CD4-positive, alpha-beta T cell (primary cell): ENCODE measurements at regions not wholly inside any gene's neighbourhood (a gene's known extent, or its start where the extent isn't known, plus 50 kb on each side); places are given as distances from the start of the nearest gene placed in this dataset.

Experiments used
- ATAC-seq: fragments of 200-7000 bp; cut with Tn5 transposase; one replicate; pipeline ENCODE4 v1.10.0; 2022; ENCODE audit warnings: mild to moderate bottlenecking; ENCODE audit not compliant: poor library complexity
- CTCF ChIA-PET: fragments of 350-600 bp; sonication (Branson Sonifier 250); formaldehyde crosslinking; loops from one replicate; lab custom pipeline; 2021; ENCODE audit warnings: antibody characterized with exemption, inconsistent platforms; lab: Charles Lee
- POLR2A ChIA-PET: fragments of 350-600 bp; sonication (Branson Sonifier 250); formaldehyde crosslinking; loops from one replicate; lab custom pipeline; 2021; ENCODE audit warnings: antibody characterized with exemption, inconsistent platforms; lab: Charles Lee
- DNase-seq, 14 experiments: peaks; one replicate each; pipeline ENCODE4 v3.0.0-alpha.2; 2013 to 2020; ENCODE audit warnings: mixed read lengths in 2 of 14
- H3K27ac ChIP-seq, 2 donors: one replicate each; pipeline versions ENCODE4 v1.5.1 to v1.7.0; 2013; ENCODE audit warnings: low read length in 2 of 2, low read depth in 1 of 2, mild to moderate bottlenecking in 1 of 2
- H3K27me3 ChIP-seq, 2 experiments: 1 replicate in 1 of 2; 2 replicates in 1 of 2; pipeline versions ENCODE4 v1.6.1 to v1.7.0; 2013; ENCODE audit warnings: low read length in 2 of 2, control low read depth in 1 of 2, mild to moderate bottlenecking in 1 of 2, moderate library complexity in 1 of 2; ENCODE audit not compliant: insufficient read depth in 2 of 2, control insufficient read depth in 1 of 2
- H3K36me3 ChIP-seq: one replicate; pipeline ENCODE4 v1.6.1; 2013; ENCODE audit warnings: low read length, control low read depth; ENCODE audit not compliant: insufficient read depth
- H3K4me1 ChIP-seq: one replicate; pipeline ENCODE4 v1.6.1; 2013; ENCODE audit warnings: low read length, control low read depth; ENCODE audit not compliant: insufficient read depth
- H3K4me3 ChIP-seq: one replicate; pipeline ENCODE4 v1.5.1; 2013; ENCODE audit warnings: mild to moderate bottlenecking, low read length, moderate library complexity
- H3K9me3 ChIP-seq, 2 experiments: 1 replicate in 1 of 2; 2 replicates in 1 of 2; pipeline versions ENCODE4 v1.6.1 to v1.7.0; 2013; ENCODE audit warnings: low read length in 2 of 2, mild to moderate bottlenecking in 2 of 2, control low read depth in 1 of 2, moderate library complexity in 1 of 2; ENCODE audit not compliant: control insufficient read depth in 1 of 2, insufficient read depth in 1 of 2
- H3K27ac Mint-ChIP-seq: one replicate; pipeline ENCODE4 v1.8.0; 2020; ENCODE audit warnings: mixed read lengths
- H3K27me3 Mint-ChIP-seq: one replicate; pipeline ENCODE4 v1.8.0; 2021; ENCODE audit warnings: mixed read lengths
- H3K36me3 Mint-ChIP-seq: one replicate; pipeline ENCODE4 v1.8.0; 2021; ENCODE audit warnings: low read depth, mixed read lengths
- H3K4me1 Mint-ChIP-seq: one replicate; pipeline ENCODE4 v1.8.0; 2021; ENCODE audit warnings: low read depth, mixed read lengths
- H3K4me3 Mint-ChIP-seq: one replicate; pipeline ENCODE4 v1.8.0; 2020; ENCODE audit warnings: mild to moderate bottlenecking, mixed read lengths
- H3K9me3 Mint-ChIP-seq: one replicate; pipeline ENCODE4 v1.8.0; 2020; ENCODE audit warnings: mixed read lengths
- CTCF ChIP-seq: fragments of 200-600 bp; IDR thresholded peaks from one replicate; pipeline ENCODE4 v1.8.0; 2022; ENCODE audit warnings: antibody characterized with exemption, mild to moderate bottlenecking
- intact Hi-C, 2 experiments: fragments of 100-400 bp; cut with DNase I in 1 of 2; cut with micrococcal nuclease in 1 of 2; formaldehyde crosslinking; loops; one replicate each; pipeline versions ENCODE4 v1.15.1 to v1.9.0; 2023 to 2025; cut with DNase I, micrococcal nuclease

DNA sequence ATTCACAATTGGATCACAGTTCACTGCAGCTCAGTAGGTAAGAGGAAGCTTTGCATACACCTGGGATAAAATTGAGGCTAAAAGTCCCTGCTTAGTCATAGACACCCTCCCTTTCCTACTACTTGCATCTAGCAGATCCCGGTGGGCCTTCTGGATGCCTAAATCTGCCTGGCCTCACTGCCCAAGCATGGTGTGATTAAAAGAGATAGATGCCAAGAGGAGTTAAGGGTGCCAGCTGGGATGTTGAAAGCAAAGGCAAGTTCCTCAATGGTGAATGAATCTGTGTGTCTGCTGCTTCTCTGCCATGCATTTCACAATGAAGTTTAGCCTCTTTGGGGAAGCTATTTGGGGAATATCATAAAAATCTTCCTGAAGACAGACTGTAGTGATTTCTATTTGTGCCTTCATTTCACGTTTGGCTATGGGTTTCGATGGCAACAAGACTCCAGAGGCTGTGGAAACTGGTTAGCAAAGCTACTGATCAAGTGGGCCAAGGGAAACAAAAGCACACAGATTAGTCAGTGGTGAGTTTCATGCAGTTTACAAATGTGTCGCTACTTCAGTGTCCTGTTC is 534.0 kb downstream of the ANKRD50 start:
- no peak overlapping the region for H3K4me3 Mint-ChIP-seq
- no peak overlapping the region for H3K27ac ChIP-seq
- peaks cover 0 to 4% of the 10 kb centered on the region in 2 experiments for H3K9me3 ChIP-seq
- DNase-seq (no peak), ATAC-seq (no peak)
- H3K36me3 ChIP-seq = no peaks in the 10 kb centered on the region
- ChIA-PET CTCF (no interaction called here), POLR2A (no interaction called here)
- H3K36me3 Mint-ChIP-seq = no peaks in the 10 kb centered on the region
- TF ChIP-seq CTCF = no peak
- H3K4me1 Mint-ChIP-seq = no peaks in the 10 kb centered on the region
- no peaks in the 10 kb centered on the region for H3K9me3 Mint-ChIP-seq
- no peaks in the 10 kb centered on the region for H3K27me3 ChIP-seq
- intact Hi-C loops = no loop called here
- no peaks in the 10 kb centered on the region for H3K27me3 Mint-ChIP-seq
- H3K4me3 ChIP-seq = no peak overlapping the region
- no peaks in the 10 kb centered on the region for H3K4me1 ChIP-seq
- H3K27ac Mint-ChIP-seq = no peak overlapping the region

GRCh38 chr4:124179506-124180186 is 532.9 kb downstream of the ANKRD50 start:
- ATAC-seq (no peak), DNase-seq (no peak)
- TF ChIP-seq CTCF = no peak
- Histone ChIP-seq H3K36me3 (no peaks in the 10 kb centered on the region), H3K4me1 (no peaks in the 10 kb centered on the region), H3K27ac (no peak overlapping the region), H3K27me3 (no peaks in the 10 kb centered on the region), H3K9me3 (peaks cover 0 to 4% of the 10 kb centered on the region in 2 experiments), H3K4me3 (no peak overlapping the region)
- ChIA-PET CTCF (no interaction called here), POLR2A (no interaction called here)
- H3K4me3 Mint-ChIP-seq = no peak overlapping the region
- H3K27ac Mint-ChIP-seq = no peak overlapping the region
- no peaks in the 10 kb centered on the region for H3K4me1 Mint-ChIP-seq
- H3K36me3 Mint-ChIP-seq = no peaks in the 10 kb centered on the region
- intact Hi-C loops = no loop called here
- H3K27me3 Mint-ChIP-seq = no peaks in the 10 kb centered on the region
- H3K9me3 Mint-ChIP-seq = no peaks in the 10 kb centered on the region

DNA sequence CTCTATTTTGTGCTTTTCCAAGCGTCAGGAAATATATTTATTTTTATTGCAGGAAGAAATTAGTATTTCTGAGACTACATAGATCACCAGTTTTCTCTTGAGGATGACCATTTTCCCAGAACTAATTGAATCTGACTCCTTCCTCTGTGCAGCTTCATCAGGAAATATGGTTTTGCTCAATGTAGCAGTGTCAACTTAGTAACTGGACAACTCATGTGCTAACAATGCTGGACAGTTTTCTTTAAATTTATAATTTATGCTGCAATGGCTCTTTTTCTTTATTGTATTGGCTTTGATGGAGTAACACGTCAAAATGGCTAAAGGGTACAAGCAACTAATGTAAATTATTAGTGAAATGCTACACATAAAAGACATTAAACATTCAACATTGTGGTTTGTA is 531.5 kb downstream of the ANKRD50 start:
- intact Hi-C loops = no loop called here
- H3K9me3 ChIP-seq = peaks cover 0 to 4% of the 10 kb centered on the region in 2 experiments
- H3K27me3 Mint-ChIP-seq = no peaks in the 10 kb centered on the region

More for the DNA sequence above, 531.5 kb downstream of the ANKRD50 start:
- TF ChIP-seq CTCF = no peak
- Histone ChIP-seq H3K27ac (no peak overlapping the region), H3K36me3 (no peaks in the 10 kb centered on the region), H3K4me3 (no peak overlapping the region), H3K27me3 (no peaks in the 10 kb centered on the region), H3K4me1 (no peaks in the 10 kb centered on the region)
- DNase-seq (no peak), ATAC-seq (no peak)
- Mint-ChIP-seq H3K36me3 (no peaks in the 10 kb centered on the region), H3K4me3 (no peak overlapping the region), H3K9me3 (no peaks in the 10 kb centered on the region), H3K27ac (no peak overlapping the region), H3K4me1 (no peaks in the 10 kb centered on the region)
- ChIA-PET POLR2A (no interaction called here), CTCF (no interaction called here)
